ENCODE measurements at regions not wholly inside any gene's neighbourhood (a gene's known extent, or its start where the extent isn't known, plus 50 kb on each side); places are given as distances from the start of the nearest gene placed in this dataset.

- no peak for TF ChIP-seq CTCF (IDR thresholded peaks at IDR 0.05)
- no peak for TF ChIP-seq EZH2 (IDR thresholded peaks at IDR 0.05; ENCODE audit: borderline replicate concordance, insufficient read depth, low read depth, low read length, poor library complexity, severe bottlenecking)
Observed at GRCh38 chr20:54897787-54898186, 422.4 kb downstream of the DOK5 start.
